Smooth muscle cell (in vitro differentiated cells): ENCODE measurements at regions not wholly inside any gene's neighbourhood (a gene's known extent, or its start where the extent isn't known, plus 50 kb on each side); places are given as distances from the start of the nearest gene placed in this dataset.

ENCODE experiments used
- DNase-seq: peaks from one replicate; lab custom pipeline; 2025; ENCODE audit not compliant: unreplicated experiment; lab: John Stamatoyannopoulos, UW
- H2AFZ ChIP-seq: fragments of 200-600 bp; sonication (generic); 2 replicates; pipeline ENCODE4 v1.6.0; 2016; ENCODE audit warnings: antibody characterized with exemption, low read depth, mild to moderate bottlenecking
- H3F3A ChIP-seq: fragments of 200-600 bp; sonication (generic); 2 replicates; pipeline ENCODE4 v1.6.0; 2017; ENCODE audit warnings: antibody characterized with exemption, low read depth
- H3K27ac ChIP-seq: fragments of 200-600 bp; sonication (generic); 2 replicates; pipeline ENCODE4 v1.5.1; 2016; ENCODE audit warnings: low read depth, mild to moderate bottlenecking
- H3K27me3 ChIP-seq: fragments of 200-600 bp; sonication (generic); 2 replicates; pipeline ENCODE4 v1.6.1; 2016; ENCODE audit warnings: low read depth, mild to moderate bottlenecking
- H3K36me3 ChIP-seq: fragments of 200-600 bp; sonication (generic); 2 replicates; pipeline ENCODE4 v1.5.1; 2016; ENCODE audit warnings: low read depth
- H3K4me1 ChIP-seq: fragments of 200-600 bp; sonication (generic); 2 replicates; pipeline ENCODE4 v1.5.1; 2016; ENCODE audit warnings: low read depth
- H3K4me2 ChIP-seq: fragments of 200-600 bp; sonication (generic); 2 replicates; pipeline ENCODE4 v1.6.0; 2016; ENCODE audit warnings: mild to moderate bottlenecking
- H3K4me3 ChIP-seq: fragments of 200-600 bp; sonication (generic); 2 replicates; pipeline ENCODE4 v1.5.1; 2016; ENCODE audit warnings: mild to moderate bottlenecking
- H3K79me2 ChIP-seq: fragments of 200-600 bp; sonication (generic); 2 replicates; pipeline ENCODE4 v1.6.0; 2016; ENCODE audit warnings: low read depth, mild to moderate bottlenecking
- H3K9ac ChIP-seq: fragments of 200-600 bp; sonication (generic); 2 replicates; pipeline ENCODE4 v1.6.0; 2016; ENCODE audit warnings: low read depth
- H3K9me3 ChIP-seq: fragments of 200-600 bp; sonication (generic); replicated peaks from 2 replicates; pipeline ENCODE4 v1.5.1; 2016; ENCODE audit warnings: low read depth
- H4K20me1 ChIP-seq: fragments of 200-600 bp; sonication (generic); 2 replicates; pipeline ENCODE4 v1.6.0; 2016; ENCODE audit warnings: low read depth
- CTCF ChIP-seq: fragments of 200-600 bp; sonication (generic); IDR thresholded peaks from 2 replicates; pipeline ENCODE4 v1.5.1; 2017; ENCODE audit warnings: borderline replicate concordance, mild to moderate bottlenecking, antibody characterized with exemption; ENCODE audit not compliant: insufficient read depth, poor library complexity, severe bottlenecking
- WGBS: methylation state at CpG from one replicate; pipeline ENCODE4 v1.1.7; 2016; ENCODE audit warnings: low lambda C conversion rate; 5-methylcytosine and 5-hydroxymethylcytosine counted together

- DNase-seq: no peak
- H4K20me1 ChIP-seq: no peaks in the 10 kb centered on the region
- TF ChIP-seq CTCF: no peak
- H3F3A ChIP-seq: peaks cover 8% of the 10 kb centered on the region
- no peak overlapping the region for H3K4me3 ChIP-seq
- H3K9me3 ChIP-seq: no peaks in the 10 kb centered on the region
- no peak overlapping the region for H3K9ac ChIP-seq
- no peaks in the 10 kb centered on the region for H3K36me3 ChIP-seq
- peaks cover 6% of the 10 kb centered on the region for H3K4me1 ChIP-seq
- no peaks in the 10 kb centered on the region for H3K79me2 ChIP-seq
- no peak overlapping the region for H2AFZ ChIP-seq
- H3K27ac ChIP-seq: peak overlapping the region; percentile 91
- H3K4me2 ChIP-seq: peak overlapping the region; percentile 2
- no peaks in the 10 kb centered on the region for H3K27me3 ChIP-seq
- WGBS: 0% methylated on average over 1 of the region's 1 CpG
Measured at GRCh38 chr7:131190581-131190980, 137.1 kb upstream of the MKLN1 start.

GRCh38 chr7:131194070-131194865 lies 133.4 kb upstream of the MKLN1 start:
- Histone ChIP-seq H2AFZ (no peak overlapping the region), H3K9ac (no peak overlapping the region), H3K4me1 (peaks cover 6% of the 10 kb centered on the region), H3K36me3 (no peaks in the 10 kb centered on the region), H3K4me3 (no peak overlapping the region), H3K9me3 (no peaks in the 10 kb centered on the region), H3K4me2 (no peak overlapping the region), H4K20me1 (no peaks in the 10 kb centered on the region), H3K79me2 (no peaks in the 10 kb centered on the region), H3F3A (no peaks in the 10 kb centered on the region), H3K27ac (no peak overlapping the region), H3K27me3 (no peaks in the 10 kb centered on the region)
- no peak for TF ChIP-seq CTCF
- no peak for DNase-seq
- 94% methylated on average over 7 of the region's 7 CpGs for WGBS

- Histone ChIP-seq H3K4me2 (no peak overlapping the region), H3K36me3 (no peaks in the 10 kb centered on the region), H3K27ac (no peak overlapping the region), H2AFZ (no peak overlapping the region), H3K79me2 (no peaks in the 10 kb centered on the region), H3K4me3 (no peak overlapping the region), H3K9me3 (no peaks in the 10 kb centered on the region), H3K9ac (no peak overlapping the region), H3K27me3 (no peaks in the 10 kb centered on the region), H3F3A (no peaks in the 10 kb centered on the region), H3K4me1 (no peaks in the 10 kb centered on the region), H4K20me1 (no peaks in the 10 kb centered on the region)
- DNase-seq: no peak
- 42% methylated on average over 4 of the region's 4 CpGs for WGBS
- no peak for TF ChIP-seq CTCF
Measured at GRCh38 chr7:131196803-131197202, 130.9 kb upstream of the MKLN1 start.
